ENCODE measurements at regions not wholly inside any gene's neighbourhood (a gene's known extent, or its start where the extent isn't known, plus 50 kb on each side); places are given as distances from the start of the nearest gene placed in this dataset.

DNA sequence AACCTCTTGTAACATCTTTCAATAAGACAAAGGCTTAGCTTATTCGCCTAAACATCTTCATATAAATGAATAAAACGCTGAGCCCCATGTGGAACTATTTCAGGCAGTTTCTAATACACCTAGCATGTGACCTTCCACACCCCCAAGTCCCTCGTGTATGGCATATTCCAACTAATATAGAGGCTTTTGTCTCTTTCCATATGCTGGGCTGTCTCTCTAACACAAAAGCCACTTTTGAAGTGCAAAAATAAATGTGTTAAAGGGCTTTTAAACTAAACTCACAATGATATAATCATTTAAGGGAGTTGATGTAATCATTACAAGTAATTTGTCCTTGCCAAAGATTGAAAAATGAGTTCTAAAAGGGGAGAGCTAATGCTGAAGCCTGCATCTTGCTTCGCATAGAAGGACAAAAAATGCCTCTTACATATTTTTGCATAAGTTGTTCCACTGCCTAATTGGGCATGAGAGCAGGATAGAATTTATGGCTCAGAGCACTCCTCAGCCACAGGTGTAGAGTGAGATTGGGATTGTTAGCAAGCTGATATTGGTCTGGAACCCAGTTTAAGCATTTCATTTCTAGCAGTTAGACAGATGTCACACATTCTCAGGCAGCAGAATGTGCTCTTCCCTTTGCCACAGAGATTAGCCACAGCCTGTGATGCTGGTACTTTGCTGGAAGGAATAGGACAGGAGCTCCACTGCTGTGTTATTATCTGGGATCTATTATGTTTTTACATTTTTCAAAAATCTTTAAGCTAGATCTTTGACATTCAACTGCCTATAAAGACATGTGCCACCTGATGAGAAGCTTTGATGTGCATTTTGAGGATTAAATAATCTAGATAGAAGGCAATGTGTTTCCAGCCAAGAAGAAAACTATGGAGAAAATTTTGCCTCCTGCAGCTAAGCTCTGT is 1044.4 kb downstream of the ADGRL2 start:
- DNase-seq: no peak

DNA sequence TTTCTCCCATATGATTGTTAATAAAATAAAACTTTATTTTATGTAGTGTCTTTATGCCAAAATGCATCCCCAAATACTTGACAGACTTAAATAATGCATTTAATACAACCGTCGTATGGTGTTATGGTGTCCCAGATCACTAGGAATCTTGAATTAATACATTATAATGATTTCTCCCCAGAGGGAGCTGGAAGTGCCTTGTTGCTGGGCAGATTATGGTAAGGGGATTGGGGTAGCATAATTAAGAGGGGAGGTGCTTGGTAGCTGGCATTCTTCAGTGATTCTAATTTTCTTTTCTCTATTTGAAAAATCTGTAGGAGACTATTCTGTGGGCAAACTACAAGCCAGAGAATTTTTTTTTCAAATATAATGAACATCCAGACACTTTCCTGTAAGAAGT is 1043.7 kb downstream of the ADGRL2 start:
- no peak for DNase-seq

DNA sequence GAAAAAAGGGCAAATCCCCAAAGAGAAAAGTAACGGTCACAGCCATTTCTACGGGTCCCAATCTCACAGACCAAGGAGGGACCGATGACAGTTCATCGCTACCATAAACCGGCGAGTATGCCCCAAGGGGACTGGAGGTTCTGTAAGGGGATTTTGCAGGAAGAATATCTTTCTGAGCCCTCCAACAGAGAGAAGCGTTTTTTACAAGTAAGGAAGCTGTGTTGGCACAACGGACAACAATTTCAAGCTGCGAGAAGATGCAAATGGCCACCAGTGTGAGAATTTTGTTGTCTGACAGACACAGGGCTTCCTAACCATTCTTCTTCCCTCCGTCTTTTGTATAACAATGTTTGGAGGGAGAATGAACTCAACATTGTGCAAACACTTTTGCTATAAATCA is 1043.1 kb downstream of the ADGRL2 start:
- DNase-seq: no peak

DNA sequence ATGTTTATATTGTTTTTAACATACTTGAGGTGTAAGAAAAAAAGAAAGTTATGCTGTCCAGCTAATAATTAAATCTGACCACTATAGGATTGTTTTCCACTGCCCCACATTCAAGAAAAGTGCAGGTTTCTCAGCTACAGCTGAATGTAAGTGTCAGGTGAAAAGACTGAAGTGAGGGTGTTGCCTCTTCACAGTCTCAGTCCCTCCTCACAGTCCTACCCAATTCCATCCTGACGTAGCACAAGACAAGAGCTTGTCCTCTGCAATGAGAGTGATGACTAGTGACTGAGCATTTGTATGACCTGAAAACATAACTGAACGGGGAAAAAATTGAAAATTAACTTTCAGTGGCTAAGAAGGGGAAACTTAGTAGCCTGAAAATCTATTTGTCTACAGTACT is 1039.5 kb downstream of the ADGRL2 start:
- DNase-seq: no peak

DNA sequence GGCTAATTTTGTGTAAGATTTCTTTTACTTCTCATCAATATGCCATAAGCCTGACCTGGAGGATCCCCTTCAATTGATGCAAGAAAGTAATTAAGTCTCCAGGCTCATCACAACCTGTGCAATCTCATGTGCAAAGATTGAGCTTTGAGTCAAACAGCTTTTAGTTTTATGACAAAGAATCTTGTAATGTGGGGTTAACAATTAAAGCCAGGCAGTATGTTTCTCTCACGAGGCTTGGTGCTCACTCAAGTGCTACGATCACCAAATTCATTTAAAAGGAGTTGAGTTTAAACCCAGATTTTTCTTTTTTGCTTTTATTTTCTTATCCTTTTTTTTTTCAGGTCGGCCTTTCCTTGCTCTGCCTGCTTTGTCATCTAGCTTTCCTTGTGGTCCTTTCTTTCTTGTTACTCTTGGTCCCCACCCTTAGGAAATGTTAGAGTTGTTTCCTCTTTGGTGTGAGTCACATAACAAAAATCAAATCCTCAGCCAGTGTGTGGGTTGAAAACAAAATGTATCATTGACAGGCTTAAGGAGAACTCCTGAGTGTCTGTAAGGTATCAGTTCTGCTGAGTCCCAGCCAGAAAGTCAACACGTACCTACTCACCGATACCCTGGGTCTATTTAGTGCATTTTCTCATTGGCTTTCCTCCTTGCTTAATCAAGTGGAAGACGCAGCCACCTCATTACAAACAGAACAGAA is 1037.2 kb downstream of the ADGRL2 start:
- no peak for DNase-seq

DNA sequence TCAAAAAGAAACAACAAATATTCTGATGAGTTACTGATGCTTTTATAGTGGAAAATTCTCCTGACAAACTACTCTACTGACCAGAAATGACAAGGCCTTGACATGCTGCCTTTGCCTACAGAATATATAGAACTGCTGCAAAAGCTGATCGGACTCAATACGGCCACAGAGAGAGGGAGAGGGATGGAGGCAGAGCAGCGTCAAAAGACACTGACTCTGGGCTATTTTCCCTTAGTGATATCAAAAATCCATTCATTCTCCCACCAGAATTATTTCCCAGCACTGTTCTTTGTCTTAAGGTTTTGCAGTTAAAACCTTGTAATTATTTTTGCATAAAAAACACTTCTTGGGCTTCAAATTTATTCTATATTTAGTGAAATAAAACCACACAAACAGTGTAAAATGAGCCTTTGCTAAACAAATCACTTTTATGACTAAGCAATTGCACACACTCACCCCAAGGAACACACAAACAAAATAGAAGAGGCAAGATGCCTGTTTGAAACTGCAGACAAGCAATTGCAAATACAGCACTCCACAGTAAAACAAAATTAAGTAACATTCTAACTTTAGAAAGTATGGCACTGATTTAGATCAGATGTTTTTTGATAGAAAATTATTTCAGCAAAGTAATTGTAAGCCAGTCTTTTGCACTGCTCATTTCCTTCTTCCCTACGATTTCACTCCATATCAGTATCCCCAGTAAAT is 1036.4 kb downstream of the ADGRL2 start:
- no peak for DNase-seq

DNA sequence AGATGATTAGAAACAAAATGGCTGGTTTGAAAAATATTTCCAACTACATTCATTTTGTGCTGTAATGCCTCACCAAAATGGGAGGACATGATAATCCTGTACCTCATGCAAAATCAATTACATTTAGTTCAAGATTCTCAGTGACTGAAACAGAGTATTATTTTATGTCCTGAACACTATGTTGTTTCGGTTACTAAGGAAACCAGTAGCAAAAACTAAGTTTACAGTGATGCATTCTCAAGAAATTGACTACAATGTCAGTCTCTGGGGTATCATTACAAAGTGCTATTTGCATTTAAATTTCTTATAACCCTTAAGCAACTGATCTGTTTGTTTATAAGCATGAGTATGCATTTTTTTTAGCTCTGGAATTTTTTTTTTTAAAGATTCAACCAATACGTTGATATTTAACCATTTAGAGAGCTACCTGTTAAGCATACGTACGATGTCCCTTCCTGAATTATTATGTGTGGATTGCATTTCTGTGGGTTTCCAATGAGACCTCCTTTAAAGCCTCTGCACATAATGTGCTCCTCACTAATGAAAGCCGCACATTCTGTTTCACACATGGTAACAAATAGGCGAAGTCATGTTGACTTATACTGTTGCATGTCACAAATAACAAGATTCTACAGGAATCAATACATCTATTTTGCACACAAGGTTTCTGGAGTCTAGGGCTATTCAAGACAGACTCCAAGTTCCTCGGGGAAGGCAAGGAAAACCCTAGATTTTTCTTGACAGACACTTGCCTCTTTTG is 1035.7 kb downstream of the ADGRL2 start:
- DNase-seq: no peak

DNA sequence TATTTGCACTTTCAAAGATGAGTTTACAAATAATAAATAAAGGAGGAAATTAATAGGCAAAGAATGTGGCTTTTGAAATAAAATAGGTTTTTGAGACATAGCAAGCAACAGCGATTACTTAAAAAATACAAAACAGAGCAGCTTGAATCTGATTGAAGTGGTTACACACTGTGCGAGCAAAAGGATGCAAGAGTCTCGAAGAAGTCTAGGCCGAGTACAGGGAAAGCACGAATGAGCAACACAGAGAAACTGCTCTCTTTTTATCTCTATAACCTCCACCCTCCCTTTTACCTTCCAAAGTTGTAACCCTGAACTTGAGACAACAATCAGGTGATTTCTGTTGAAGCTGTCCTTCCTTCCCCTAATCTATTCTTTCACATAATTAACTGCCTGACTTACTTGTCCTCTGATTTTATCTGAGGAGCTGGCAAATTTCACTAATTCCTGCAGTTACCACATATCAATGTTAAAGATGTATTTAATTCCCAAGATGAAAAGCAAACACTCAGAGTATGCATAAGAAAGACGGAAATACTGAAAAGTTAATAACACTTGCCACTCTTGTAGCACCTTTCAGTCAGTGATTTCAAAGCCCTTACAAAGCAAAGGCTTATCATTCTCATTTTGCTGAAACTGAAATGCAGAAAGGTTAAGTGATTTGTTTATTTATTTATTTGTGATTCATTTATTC is 1030.1 kb downstream of the ADGRL2 start:
- no peak for DNase-seq

DNA sequence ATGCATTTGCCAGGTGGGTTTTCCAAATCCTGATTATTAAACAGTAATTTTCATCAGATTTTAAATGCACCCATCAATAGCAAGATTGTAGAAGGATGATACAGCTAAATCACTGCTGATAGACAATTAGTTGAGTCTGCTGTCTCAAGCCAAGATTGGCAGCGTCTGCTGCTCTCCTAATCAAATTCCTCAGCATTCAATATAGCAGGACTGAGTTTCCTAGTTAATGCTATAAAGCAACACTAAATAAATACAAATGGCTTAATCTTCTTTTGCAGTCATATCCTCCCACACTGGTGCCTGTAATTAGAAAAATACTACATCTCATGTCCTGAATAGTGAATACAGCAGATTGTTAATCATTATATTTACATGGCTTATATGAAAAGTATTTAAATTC is 1028.8 kb downstream of the ADGRL2 start:
- DNase-seq: no peak

DNA sequence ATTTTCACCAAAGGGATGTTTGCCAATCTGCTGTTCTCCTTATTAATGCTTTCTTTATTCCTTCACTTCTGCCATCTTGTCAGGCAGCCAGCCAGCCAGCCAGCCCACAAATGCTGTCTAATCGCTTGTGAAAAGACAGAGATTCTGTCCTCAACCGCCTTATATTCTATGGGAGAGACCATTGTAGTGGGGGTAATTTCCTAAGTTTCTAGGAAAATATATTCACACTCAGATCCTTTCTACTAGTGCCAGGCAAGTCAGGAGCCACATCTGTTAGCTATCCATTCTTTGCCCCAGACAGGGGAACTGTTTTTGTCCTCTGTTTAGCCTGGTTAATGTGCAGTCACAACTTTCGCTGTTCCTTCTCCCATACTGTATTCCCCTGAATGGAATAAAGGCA is 1023.1 kb downstream of the ADGRL2 start:
- no peak for DNase-seq

DNA sequence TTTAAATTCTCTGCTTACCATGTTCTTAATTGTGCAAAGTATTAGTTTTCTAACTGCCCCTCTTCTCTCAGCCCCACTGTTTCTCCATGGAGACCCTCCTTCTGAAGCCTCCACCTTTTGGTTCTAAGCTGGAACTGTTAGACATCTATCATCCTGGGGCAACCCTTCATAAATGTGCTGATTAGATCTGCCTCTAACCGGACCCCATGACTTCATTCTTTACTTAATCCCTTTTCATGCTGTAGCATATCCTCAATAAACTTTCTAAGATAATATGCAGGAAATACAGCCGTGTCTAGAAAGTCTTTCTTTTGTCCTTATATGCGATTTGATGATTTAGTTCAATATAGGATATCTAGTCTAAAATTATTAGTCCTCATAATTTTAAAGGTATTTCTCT is 1020.1 kb downstream of the ADGRL2 start:
- no peak for DNase-seq

DNA sequence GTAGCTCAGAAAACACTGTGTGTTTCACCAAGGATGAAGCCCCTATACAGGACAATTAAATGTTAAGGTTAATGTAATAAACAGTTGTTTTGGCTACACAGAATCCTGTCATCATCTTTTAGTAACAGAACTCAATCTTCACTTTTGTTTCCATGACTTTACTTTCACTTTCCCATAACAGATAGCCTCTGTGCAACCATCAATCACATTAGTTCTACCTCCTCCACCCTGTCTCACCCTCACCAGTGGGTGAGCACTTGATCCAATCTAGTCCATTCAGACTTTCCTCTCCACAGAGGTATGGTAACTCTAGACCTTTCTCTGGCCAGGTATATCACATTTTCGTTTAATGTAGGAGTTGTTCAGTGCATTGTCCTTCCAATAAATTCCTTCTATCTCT is 1018.5 kb downstream of the ADGRL2 start:
- no peak for DNase-seq

DNA sequence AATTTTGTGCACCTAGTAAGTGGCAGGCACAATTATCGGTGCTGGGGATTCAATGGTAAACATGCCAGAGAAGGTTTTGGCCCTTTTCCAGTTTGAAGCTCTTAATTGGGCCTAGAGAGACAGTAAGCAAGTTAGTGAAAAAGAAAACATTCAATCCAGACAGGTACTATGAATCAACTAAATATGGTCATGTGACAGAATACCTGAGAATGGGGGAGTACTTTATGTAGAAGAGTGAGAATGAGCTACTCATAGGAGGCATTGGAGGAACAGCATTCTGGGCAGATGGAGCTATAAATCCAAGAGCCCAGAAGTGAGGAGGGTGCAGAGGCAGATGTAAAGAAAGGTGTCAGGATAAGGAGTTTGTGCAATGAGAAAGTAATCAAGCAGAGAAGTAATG is 1017.9 kb downstream of the ADGRL2 start:
- DNase-seq: no peak

DNA sequence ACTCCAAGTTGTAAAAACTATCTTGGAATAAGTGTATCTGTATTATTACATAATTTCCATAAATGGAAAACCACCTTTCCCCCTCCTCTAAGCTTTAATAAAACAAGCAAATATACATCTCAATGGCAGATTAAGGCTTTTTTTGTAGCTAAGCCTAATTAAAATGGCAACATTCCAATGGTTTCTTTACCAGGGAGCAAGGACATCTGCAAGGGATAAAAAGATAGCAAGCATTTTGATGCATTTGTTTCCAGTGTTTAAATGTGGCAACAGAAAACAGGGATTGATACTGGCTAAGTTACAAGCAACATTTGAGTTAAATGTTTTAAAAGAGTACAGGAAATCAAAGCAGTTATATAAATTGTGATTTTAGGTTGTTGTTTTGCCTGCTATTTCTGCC is 1012.7 kb downstream of the ADGRL2 start:
- no peak for DNase-seq

DNA sequence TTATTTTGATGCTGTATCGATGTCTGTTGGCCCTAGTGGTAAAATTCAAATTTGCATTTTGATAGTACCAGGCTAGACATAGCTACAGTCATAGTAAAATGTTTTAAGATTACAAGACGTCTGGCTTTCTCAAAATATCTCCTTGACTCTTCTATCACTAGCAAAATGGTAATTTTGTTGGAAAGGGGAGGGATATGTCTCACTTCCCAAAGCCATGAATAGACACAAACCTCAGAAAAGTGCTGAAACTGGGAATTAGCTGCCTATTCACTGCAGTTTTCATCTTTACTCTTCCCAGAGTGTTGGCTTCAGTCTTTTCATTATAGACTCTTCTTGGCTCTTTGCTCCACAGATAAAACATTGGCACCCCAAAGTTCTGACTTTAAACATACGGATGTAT is 1009.9 kb downstream of the ADGRL2 start:
- no peak for DNase-seq

DNA sequence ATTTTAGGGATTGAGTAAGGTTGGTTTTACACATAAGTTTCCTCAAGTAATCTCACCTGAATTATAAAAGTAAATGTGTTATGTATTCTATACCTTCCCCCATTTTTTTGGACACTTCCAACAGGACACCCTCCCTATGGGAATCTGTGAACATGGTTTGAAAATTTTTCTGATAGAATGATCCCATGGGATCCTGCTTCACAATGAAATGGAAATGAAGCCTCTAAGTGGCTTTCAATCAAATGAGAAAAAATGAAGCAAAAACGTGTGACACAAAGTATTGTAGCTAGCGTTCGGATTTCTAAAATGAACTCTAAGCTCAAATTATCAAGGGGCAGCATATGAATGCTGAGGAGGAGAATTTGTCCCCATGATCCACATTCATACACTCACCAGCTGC is 1006.8 kb downstream of the ADGRL2 start:
- DNase-seq: no peak

DNA sequence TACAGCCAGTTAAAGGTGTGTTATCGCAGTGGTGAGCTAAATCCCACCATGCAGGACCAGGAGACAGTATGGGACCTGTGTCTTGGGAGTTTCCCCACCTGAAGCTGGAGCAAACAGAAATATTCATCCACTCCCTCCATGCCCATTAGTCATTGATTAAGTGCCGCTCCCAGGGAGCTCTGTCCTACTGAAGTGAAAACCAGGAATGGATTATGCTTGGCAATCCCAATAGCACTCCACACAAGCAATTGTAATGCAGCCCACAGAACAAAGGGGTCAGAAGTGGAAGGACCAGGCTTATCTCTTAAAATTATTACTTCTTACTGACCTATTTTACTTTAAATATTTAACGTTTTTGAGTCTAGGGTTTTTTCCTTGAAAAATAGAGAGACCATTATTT is 1005.4 kb downstream of the ADGRL2 start:
- DNase-seq: no peak

DNA sequence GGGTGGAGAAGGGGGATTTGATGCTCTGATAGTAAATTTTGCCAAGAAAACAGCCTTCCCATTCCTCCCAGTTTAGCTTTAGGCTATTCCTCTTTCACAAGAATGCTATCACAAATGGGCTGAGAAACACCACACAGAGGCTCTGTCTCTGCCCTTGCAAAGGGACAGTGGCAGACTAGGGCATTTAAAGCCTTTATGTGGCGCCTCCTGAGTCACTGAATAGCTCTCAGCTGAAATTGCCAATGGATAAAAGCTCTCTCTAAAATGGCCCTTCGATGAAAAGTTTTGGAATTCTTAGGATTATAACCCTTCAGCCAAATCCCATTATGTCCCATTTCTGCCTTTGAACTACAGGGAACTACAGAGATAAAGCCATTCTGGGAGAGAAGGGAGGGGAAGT is 1000.4 kb downstream of the ADGRL2 start:
- no peak for DNase-seq

DNA sequence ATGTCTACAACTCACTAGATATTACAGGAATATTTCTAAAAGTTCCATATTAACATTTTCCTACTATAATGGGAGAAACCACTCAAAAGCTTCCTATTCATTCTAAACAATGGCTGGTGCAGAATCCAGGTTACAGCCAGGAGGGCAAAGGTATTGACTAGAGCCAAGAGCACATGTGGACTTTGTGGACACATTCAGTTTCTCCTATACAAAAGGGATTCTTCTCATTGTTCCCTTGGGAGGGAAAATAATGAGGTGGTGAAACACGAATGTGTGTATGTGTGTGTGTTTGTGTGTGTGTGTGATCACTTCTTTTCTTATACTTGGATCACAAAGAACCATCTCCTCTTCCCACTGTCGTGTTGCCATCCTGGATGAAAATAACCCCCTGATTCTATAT is 1000.0 kb downstream of the ADGRL2 start:
- DNase-seq: no peak

DNA sequence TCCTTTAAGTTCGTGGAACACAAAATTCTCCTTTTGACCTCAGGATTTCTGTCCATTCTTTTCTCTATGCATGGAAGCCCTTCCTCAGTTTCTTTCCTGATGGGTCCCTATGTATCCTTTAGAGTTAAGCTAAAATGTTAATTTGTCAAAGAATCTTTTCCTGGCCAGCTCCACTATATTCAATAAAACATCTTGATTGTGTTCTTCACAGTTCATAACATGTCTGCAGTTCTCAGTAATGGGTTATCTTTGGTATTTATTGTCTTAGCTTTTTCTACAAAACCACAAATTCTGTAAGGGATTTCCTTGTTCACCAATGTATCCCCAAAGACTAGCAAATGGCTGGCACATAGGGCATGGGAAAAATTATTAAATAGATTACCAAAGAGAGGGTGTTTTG is 998.5 kb downstream of the ADGRL2 start:
- DNase-seq: no peak

DNA sequence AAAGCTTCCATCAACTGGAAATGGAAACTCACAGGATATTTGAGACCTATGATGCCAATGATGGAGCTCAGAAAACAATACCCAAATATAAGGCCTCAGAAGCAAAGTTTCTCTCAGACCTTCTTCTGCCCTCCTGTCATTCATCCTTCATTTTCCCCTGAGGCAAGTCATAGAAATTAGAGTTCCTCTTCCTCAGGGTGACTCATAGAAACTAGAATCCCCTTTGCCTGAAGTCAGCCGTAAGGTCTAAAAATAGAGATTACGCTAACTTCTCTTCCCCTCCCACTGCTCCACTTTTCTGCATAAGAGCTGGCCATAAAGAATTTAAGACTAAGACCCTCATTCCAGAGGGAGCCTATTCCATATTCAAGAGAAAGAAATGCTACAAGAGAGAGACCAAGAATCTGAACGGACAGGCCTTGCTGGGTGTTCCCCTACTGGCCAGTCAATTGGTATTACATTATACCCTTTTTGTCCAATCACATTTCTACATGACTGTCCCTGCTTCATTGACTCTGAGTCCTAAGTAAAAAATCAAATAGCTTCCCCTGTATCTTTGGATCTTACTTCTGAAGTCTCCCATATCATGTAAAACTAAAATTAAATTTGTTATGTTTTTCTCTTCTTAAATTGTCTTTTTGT is 994.9 kb downstream of the ADGRL2 start:
- no peak for DNase-seq

DNA sequence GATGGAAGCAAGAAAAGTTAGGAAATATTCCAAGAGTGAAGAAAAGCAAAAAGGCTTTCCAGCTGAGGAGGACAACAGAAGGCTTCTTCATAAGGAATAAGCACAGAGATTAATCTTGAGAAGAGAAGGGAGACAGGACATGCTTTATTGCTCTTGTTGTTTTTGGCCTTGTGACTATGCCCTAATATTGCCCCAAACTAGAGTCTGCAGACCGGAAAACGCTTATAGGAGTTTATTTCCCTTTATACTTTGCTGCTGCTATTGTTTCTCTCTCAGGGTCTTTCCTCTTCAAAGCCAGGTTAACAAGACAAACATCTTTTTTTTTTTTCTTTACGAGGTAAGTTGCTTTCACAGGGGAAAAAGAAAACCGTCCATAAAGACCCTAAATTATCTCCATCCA is 991.4 kb downstream of the ADGRL2 start:
- no peak for DNase-seq

Measured in NCI-H226 (cell line).